ENCODE measurements at regions not wholly inside any gene's neighbourhood (a gene's known extent, or its start where the extent isn't known, plus 50 kb on each side); places are given as distances from the start of the nearest gene placed in this dataset.

DNA sequence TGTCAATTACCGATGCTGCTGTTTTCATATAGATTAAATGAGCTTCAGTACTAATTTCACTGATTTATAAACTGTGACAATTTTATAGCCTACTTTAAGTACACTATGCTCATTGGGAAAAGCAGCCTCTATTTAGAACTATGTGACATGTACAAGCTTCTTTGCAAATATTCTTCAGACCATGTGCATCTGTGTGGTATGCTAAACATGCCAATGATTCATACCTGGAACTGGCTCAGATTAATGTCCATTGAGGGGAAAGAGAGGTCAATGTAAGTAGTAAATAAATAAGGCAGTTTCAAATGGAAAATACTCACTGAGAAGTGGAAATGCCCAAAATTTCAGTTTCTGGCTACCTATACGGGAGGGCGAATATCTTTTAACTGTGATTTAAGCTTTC is 777.7 kb downstream of the C6orf118 start:
- no peak overlapping the region for H3K27ac ChIP-seq (ENCODE audit: low read depth in 1 of 2, low read length in 2 of 2)
- no peak overlapping the region for H3K4me3 ChIP-seq (ENCODE audit: low read length)
- intact Hi-C loops (cut with DNase I, micrococcal nuclease) = no loop called here
- Mint-ChIP-seq H3K4me1 (ENCODE audit: low read depth) (no peaks in the 10 kb centered on the region), H3K27ac (no peak overlapping the region), H3K4me3 (no peak overlapping the region), H3K36me3 (ENCODE audit: low read depth) (no peaks in the 10 kb centered on the region), H3K9me3 (peaks cover 6% of the 10 kb centered on the region), H3K27me3 (no peaks in the 10 kb centered on the region)
- no peak for DNase-seq
- peaks cover 0 to 4% of the 10 kb centered on the region in 2 experiments for H3K9me3 ChIP-seq (ENCODE audit: control insufficient read depth in 1 of 2, insufficient read depth in 1 of 2, low read length in 2 of 2)
- H3K36me3 ChIP-seq (ENCODE audit: insufficient read depth, low read length) = no peaks in the 10 kb centered on the region
- no peaks in the 10 kb centered on the region for H3K27me3 ChIP-seq (ENCODE audit: control insufficient read depth in 1 of 2, insufficient read depth in 2 of 2, low read length in 2 of 2)
- no peaks in the 10 kb centered on the region for H3K4me1 ChIP-seq (ENCODE audit: insufficient read depth, low read length)
- CTCF ChIA-PET = no interaction called here
- no peak for ATAC-seq (ENCODE audit: poor library complexity)
- POLR2A ChIA-PET = no interaction called here
- TF ChIP-seq, protein P1, sequence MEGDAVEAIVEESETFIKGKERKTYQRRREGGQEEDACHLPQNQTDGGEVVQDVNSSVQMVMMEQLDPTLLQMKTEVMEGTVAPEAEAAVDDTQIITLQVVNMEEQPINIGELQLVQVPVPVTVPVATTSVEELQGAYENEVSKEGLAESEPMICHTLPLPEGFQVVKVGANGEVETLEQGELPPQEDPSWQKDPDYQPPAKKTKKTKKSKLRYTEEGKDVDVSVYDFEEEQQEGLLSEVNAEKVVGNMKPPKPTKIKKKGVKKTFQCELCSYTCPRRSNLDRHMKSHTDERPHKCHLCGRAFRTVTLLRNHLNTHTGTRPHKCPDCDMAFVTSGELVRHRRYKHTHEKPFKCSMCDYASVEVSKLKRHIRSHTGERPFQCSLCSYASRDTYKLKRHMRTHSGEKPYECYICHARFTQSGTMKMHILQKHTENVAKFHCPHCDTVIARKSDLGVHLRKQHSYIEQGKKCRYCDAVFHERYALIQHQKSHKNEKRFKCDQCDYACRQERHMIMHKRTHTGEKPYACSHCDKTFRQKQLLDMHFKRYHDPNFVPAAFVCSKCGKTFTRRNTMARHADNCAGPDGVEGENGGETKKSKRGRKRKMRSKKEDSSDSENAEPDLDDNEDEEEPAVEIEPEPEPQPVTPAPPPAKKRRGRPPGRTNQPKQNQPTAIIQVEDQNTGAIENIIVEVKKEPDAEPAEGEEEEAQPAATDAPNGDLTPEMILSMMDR (IDR thresholded peaks at IDR 0.05) = no peak

DNA sequence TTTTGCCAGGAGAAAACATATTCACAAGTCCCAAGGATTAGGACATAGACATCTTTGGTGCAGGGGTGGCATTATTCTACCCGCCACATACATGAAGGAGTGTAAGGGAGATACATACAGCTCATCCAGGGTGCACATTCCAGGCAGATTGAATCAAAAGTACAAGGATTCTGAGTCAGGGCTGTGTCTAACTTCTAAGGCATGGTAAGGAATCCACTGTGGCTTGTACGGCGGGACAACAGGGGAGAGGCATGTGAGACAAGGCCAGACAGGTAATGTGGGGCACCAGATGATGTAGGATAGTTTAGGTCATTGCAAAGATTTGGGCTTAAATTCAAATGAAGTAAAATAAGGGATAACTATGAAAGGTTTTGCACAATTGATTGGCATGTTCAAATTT is 780.9 kb downstream of the C6orf118 start:
- Histone ChIP-seq H3K27ac (ENCODE audit: low read depth in 1 of 2, low read length in 2 of 2) (no peak overlapping the region), H3K4me3 (ENCODE audit: low read length) (no peak overlapping the region), H3K36me3 (ENCODE audit: insufficient read depth, low read length) (no peaks in the 10 kb centered on the region), H3K4me1 (ENCODE audit: insufficient read depth, low read length) (no peaks in the 10 kb centered on the region), H3K27me3 (ENCODE audit: control insufficient read depth in 1 of 2, insufficient read depth in 2 of 2, low read length in 2 of 2) (no peaks in the 10 kb centered on the region), H3K9me3 (ENCODE audit: control insufficient read depth in 1 of 2, insufficient read depth in 1 of 2, low read length in 2 of 2) (peaks cover 0 to 10% of the 10 kb centered on the region in 2 experiments)
- no peak overlapping the region for H3K27ac Mint-ChIP-seq
- peaks cover 9% of the 10 kb centered on the region for H3K9me3 Mint-ChIP-seq
- TF ChIP-seq, protein P1 (IDR thresholded peaks at IDR 0.05) = no peak
- H3K4me1 Mint-ChIP-seq (ENCODE audit: low read depth) = no peaks in the 10 kb centered on the region
- no peaks in the 10 kb centered on the region for H3K36me3 Mint-ChIP-seq (ENCODE audit: low read depth)
- POLR2A ChIA-PET = no interaction called here
- ATAC-seq (ENCODE audit: poor library complexity) = no peak
- intact Hi-C loops (cut with DNase I, micrococcal nuclease) = no loop called here
- no peak for DNase-seq
- CTCF ChIA-PET = no interaction called here
- H3K4me3 Mint-ChIP-seq = no peak overlapping the region
- no peaks in the 10 kb centered on the region for H3K27me3 Mint-ChIP-seq

DNA sequence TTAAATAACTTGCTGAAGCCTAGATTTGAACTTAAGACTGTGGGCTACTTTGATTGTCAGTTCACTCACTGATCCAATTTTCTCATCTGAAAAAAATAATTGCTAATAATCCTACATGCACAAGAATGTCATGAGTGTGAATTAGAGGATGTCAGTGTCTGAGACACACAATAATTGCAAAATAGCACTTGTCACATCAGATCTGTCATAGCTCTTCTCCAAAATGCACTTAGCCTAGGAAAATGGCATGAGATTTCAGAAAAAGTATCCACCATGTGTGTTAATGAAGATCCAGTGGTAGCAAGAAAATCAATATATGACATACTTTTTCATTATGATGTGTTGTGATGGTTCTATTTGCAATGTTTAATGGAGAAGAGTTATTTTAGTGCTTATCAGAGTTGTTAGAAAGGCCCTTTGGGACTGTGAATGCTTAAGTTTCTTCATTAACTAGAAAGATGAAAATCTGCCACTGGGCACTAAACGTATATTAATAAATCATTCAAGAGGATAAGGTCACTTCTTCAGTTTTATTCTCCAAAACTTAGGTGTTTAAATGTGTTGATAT is 786.2 kb downstream of the C6orf118 start:
- H3K27me3 ChIP-seq (ENCODE audit: control insufficient read depth in 1 of 2, insufficient read depth in 2 of 2, low read length in 2 of 2) = no peaks in the 10 kb centered on the region
- Mint-ChIP-seq H3K36me3 (ENCODE audit: low read depth) (no peaks in the 10 kb centered on the region), H3K27me3 (no peaks in the 10 kb centered on the region), H3K27ac (no peak overlapping the region), H3K4me3 (no peak overlapping the region), H3K4me1 (ENCODE audit: low read depth) (no peaks in the 10 kb centered on the region), H3K9me3 (peaks cover 10% of the 10 kb centered on the region)
- intact Hi-C loops (cut with DNase I, micrococcal nuclease) = no loop called here
- H3K27ac ChIP-seq (ENCODE audit: low read depth in 1 of 2, low read length in 2 of 2) = no peak overlapping the region
- H3K4me1 ChIP-seq (ENCODE audit: insufficient read depth, low read length) = no peaks in the 10 kb centered on the region
- TF ChIP-seq, protein P1 (IDR thresholded peaks at IDR 0.05) = no peak
- no peak for ATAC-seq (ENCODE audit: poor library complexity)
- no peaks in the 10 kb centered on the region for H3K36me3 ChIP-seq (ENCODE audit: insufficient read depth, low read length)
- H3K9me3 ChIP-seq (ENCODE audit: control insufficient read depth in 1 of 2, insufficient read depth in 1 of 2, low read length in 2 of 2) = peaks cover 0 to 11% of the 10 kb centered on the region in 2 experiments
- DNase-seq = no peak
- ChIA-PET CTCF (no interaction called here), POLR2A (no interaction called here)
- no peak overlapping the region for H3K4me3 ChIP-seq (ENCODE audit: low read length)

All from CD4-positive, alpha-beta T cell (primary cell).